ENCODE measurements at regions not wholly inside any gene's neighbourhood (a gene's known extent, or its start where the extent isn't known, plus 50 kb on each side); places are given as distances from the start of the nearest gene placed in this dataset.

DNA sequence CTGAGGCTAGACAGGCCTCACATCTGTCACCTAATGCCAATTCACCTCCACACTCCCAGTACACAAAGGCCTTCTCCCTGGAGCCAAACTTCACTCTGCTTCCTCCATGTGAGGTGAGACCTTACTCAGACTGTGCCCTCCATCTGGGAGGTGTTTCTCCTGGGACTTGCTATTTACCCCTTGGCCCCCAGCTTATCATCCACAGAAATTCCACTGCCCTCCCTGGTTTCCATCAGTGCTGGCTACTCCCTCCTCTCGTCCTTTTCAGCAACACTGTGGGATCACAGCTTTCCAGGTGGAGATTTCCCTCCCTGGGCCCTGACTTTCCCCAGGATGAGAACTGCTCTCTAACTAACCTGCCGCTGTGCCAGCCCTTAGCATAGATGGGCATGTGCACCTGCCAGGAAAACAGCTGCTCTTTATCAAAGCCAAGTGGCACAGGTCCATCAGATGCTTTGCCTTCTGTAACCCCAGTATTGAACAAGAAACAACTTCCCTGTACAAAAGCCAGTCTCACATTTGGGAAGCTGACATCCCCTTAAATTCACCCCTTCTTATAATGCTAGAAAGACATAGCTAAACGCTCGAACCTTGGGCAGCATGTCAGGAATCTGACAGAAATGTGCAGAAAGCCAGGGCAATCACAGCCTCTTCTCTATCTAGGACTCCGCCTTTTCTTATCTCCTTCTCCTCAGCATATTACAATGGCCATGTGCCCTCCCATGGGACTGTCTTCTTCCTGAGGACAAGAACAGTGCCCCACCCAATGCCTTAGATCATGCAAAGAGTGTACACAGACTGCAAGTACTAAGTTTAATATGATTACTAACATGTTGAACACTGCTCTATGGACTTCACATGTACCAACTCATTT, 535.5 kb upstream of the ID2 start:
- TF ChIP-seq, protein P1, sequence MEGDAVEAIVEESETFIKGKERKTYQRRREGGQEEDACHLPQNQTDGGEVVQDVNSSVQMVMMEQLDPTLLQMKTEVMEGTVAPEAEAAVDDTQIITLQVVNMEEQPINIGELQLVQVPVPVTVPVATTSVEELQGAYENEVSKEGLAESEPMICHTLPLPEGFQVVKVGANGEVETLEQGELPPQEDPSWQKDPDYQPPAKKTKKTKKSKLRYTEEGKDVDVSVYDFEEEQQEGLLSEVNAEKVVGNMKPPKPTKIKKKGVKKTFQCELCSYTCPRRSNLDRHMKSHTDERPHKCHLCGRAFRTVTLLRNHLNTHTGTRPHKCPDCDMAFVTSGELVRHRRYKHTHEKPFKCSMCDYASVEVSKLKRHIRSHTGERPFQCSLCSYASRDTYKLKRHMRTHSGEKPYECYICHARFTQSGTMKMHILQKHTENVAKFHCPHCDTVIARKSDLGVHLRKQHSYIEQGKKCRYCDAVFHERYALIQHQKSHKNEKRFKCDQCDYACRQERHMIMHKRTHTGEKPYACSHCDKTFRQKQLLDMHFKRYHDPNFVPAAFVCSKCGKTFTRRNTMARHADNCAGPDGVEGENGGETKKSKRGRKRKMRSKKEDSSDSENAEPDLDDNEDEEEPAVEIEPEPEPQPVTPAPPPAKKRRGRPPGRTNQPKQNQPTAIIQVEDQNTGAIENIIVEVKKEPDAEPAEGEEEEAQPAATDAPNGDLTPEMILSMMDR (IDR thresholded peaks at IDR 0.05 in 4 of 5, conservative IDR thresholded peaks at IDR 0.05 in 1 of 5) = no peak
- no peak for TF ChIP-seq POLR2A (IDR thresholded peaks at IDR 0.05)
